ENCODE measurements at regions not wholly inside any gene's neighbourhood (a gene's known extent, or its start where the extent isn't known, plus 50 kb on each side); places are given as distances from the start of the nearest gene placed in this dataset.

DNA sequence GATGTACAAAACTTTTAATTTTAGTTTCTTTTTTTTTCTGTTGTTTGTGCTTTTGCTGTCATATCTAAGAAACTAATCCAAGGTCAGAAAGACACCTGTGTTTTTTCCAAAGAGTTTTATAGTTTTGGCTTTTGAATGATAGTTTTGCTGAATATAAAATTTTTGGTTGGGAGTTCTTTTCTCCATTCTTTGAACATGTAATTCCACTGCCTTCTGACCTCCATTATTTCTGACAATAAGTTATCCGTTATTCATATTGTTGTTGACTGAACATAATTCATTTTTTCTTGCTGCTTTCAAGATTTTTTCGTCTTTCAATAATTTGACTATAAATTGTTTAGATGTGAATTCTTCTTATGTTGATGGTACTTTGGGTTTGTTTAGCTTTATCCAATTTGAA lies 82.2 kb upstream of the SLC24A2 start:
- Histone ChIP-seq H3K9me3 (peaks cover 0 to 9% (median 3%) of the 10 kb centered on the region in 4 donors), H3K4me3 (no peak overlapping the region), H3K27me3 (no peaks in the 10 kb centered on the region), H3K4me1 (no peaks in the 10 kb centered on the region), H3K36me3 (no peaks in the 10 kb centered on the region), H3K27ac (no peak overlapping the region)
- intact Hi-C loops (cut with DNase I; ENCODE audit: low total_unique reads), result no loop called here
- WGBS, 5 donors, result 62 to 95% (median 88%) methylated on average over 2 of the region's 2 CpGs
- DNase-seq, result no peak
- no peak for TF ChIP-seq EP300 (IDR thresholded peaks at IDR 0.05)
- TF ChIP-seq POLR2AphosphoS5 (IDR thresholded peaks at IDR 0.05), result no peak

DNA sequence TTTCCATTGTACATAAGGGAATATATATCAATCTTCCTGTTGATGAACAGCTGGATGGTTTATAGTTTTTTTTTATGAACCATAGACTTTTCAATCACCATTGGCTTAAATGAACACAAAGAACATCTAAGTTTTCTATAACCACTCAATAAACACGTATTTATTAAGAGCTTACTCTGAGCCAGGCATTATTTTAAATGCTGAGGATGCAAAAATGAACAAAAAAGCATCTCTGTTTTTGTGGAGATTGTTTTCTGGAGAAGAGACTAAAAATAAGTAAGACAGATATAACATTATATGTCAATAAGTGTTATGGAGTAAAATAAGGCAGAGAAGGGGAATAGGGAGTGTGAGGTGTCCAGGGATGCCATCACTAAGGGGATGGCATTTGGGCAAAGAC lies 52.1 kb upstream of the SLC24A2 start:
- Histone ChIP-seq H3K4me1 (no peaks in the 10 kb centered on the region), H3K27ac (no peak overlapping the region), H3K9me3 (no peaks in the 10 kb centered on the region), H3K36me3 (no peaks in the 10 kb centered on the region), H3K27me3 (no peaks in the 10 kb centered on the region), H3K4me3 (no peak overlapping the region)
- no peak for TF ChIP-seq POLR2A (IDR thresholded peaks at IDR 0.05)
- TF ChIP-seq POLR2AphosphoS5 (IDR thresholded peaks at IDR 0.05), result no peak
- TF ChIP-seq EP300 (IDR thresholded peaks at IDR 0.05), result no peak
- TF ChIP-seq, protein P1, sequence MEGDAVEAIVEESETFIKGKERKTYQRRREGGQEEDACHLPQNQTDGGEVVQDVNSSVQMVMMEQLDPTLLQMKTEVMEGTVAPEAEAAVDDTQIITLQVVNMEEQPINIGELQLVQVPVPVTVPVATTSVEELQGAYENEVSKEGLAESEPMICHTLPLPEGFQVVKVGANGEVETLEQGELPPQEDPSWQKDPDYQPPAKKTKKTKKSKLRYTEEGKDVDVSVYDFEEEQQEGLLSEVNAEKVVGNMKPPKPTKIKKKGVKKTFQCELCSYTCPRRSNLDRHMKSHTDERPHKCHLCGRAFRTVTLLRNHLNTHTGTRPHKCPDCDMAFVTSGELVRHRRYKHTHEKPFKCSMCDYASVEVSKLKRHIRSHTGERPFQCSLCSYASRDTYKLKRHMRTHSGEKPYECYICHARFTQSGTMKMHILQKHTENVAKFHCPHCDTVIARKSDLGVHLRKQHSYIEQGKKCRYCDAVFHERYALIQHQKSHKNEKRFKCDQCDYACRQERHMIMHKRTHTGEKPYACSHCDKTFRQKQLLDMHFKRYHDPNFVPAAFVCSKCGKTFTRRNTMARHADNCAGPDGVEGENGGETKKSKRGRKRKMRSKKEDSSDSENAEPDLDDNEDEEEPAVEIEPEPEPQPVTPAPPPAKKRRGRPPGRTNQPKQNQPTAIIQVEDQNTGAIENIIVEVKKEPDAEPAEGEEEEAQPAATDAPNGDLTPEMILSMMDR (IDR thresholded peaks at IDR 0.05), result no peak
- 27 to 46% (median 42%) methylated on average over 1 of the region's 1 CpG for WGBS, 5 donors
- DNase-seq, result no peak
- intact Hi-C loops (cut with DNase I; ENCODE audit: low total_unique reads), result no loop called here

Small RNAs in the stretch of these regions (small RNA-seq; reads per million reads assigned to genes)
- 0 reads per million in 4 donors for gene AL158077.1

All from stomach (tissue), 8 donors.